AG10803 (cell line): ENCODE measurements at regions not wholly inside any gene's neighbourhood (a gene's known extent, or its start where the extent isn't known, plus 50 kb on each side); places are given as distances from the start of the nearest gene placed in this dataset.

Experiments
- DNase-seq: peaks from one replicate; pipeline ENCODE4 v3.0.0; 2010; ENCODE audit warnings: low read depth
- H3K4me3 ChIP-seq: 2 replicates; pipeline ENCODE4 v1.5.1; 2011; ENCODE audit warnings: mild to moderate bottlenecking, low read length, control low read depth
- TF ChIP-seq, protein P1 (sequence below): conservative IDR thresholded peaks from 2 replicates; pipeline ENCODE4 v1.5.1; 2011; ENCODE audit warnings: mild to moderate bottlenecking, low read length, control low read depth, inconsistent platforms

- TF ChIP-seq, protein P1, sequence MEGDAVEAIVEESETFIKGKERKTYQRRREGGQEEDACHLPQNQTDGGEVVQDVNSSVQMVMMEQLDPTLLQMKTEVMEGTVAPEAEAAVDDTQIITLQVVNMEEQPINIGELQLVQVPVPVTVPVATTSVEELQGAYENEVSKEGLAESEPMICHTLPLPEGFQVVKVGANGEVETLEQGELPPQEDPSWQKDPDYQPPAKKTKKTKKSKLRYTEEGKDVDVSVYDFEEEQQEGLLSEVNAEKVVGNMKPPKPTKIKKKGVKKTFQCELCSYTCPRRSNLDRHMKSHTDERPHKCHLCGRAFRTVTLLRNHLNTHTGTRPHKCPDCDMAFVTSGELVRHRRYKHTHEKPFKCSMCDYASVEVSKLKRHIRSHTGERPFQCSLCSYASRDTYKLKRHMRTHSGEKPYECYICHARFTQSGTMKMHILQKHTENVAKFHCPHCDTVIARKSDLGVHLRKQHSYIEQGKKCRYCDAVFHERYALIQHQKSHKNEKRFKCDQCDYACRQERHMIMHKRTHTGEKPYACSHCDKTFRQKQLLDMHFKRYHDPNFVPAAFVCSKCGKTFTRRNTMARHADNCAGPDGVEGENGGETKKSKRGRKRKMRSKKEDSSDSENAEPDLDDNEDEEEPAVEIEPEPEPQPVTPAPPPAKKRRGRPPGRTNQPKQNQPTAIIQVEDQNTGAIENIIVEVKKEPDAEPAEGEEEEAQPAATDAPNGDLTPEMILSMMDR, result no peak
- H3K4me3 ChIP-seq, result no peak overlapping the region
- peak; percentile 79 for DNase-seq
These were observed 167.2 kb upstream of the FRMD6 start for GRCh38 chr14:51484485-51484884.

GRCh38 chr14:51485733-51486132 is 166.0 kb upstream of the FRMD6 start:
- TF ChIP-seq, protein P1, result no peak
- no peak overlapping the region for H3K4me3 ChIP-seq
- DNase-seq, result no peak

GRCh38 chr14:51487848-51488247 is 163.9 kb upstream of the FRMD6 start:
- DNase-seq, result no peak
- H3K4me3 ChIP-seq, result no peak overlapping the region
- TF ChIP-seq, protein P1, result no peak

- no peak for DNase-seq
- TF ChIP-seq, protein P1, result no peak
- no peak overlapping the region for H3K4me3 ChIP-seq
These were observed 163.0 kb upstream of the FRMD6 start for GRCh38 chr14:51488569-51489220.

DNA sequence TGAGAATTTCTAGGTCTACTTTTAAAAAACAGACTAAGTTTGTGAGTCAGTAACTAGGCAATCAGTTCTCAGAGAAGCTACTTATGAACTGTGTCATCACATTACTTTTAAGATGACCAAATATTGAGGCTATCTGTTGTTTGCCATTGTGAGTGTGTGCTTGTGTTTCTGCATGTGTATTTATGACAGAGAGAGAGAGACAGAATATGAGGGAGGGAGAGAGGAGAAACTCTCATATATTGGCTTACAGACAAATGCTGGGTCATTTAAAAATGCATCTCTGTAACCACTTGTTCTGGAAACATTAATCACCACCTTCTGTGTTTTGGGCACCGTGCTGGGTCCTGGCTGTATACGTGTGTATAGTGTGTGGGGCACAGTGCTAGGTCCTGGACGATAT is 161.5 kb upstream of the FRMD6 start:
- TF ChIP-seq, protein P1, result no peak
- H3K4me3 ChIP-seq, result no peak overlapping the region
- peak; percentile 79 for DNase-seq

GRCh38 chr14:51491036-51491545 is 160.6 kb upstream of the FRMD6 start:
- TF ChIP-seq, protein P1, result no peak

DNA sequence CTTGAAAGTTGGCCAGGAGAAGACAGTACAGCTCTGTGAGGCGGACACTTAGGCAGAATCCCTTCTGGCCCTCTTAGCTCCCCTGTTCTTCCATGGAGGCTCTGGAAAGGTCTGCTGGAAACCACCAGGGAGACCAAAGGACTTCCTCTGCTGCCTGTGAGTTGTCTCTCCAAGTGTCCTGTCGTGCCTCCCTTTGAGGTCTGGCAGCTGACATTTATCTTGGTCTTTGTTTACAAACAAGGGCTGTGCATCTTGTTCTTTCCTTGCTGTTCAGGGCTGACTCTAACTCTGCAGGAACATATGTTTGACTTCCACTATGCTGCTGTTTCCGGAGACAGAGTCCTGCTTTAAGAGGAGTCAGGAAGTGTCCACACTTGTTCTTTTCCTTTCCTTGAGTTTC is 159.9 kb upstream of the FRMD6 start:
- TF ChIP-seq, protein P1, result no peak
- no peak overlapping the region for H3K4me3 ChIP-seq
- no peak for DNase-seq

More at GRCh38 chr14:51491036-51491545, 160.6 kb upstream of the FRMD6 start:
- no peak for DNase-seq
- H3K4me3 ChIP-seq, result no peak overlapping the region
